ENCODE measurements at regions not wholly inside any gene's neighbourhood (a gene's known extent, or its start where the extent isn't known, plus 50 kb on each side); places are given as distances from the start of the nearest gene placed in this dataset.

GRCh38 chr7:65749039-65749438 is 123.8 kb upstream of the VKORC1L1 start:
- H2AK9ac ChIP-seq (replicated peaks; ENCODE audit: low read depth, low read length, poor library complexity), result no peak overlapping the region
- no peak overlapping the region for H3K14ac ChIP-seq (replicated peaks; ENCODE audit: low read depth, low read length)
- no peak for ATAC-seq (ENCODE audit: low read depth)
- DNase-seq, result no peak
- no peak overlapping the region for H3K9ac ChIP-seq (ENCODE audit: low read depth, low read length)
- no peak overlapping the region for H3K18ac ChIP-seq (ENCODE audit: low read depth, low read length)
- H2BK15ac ChIP-seq (ENCODE audit: low read depth, low read length), result no peak overlapping the region
- H2AK5ac ChIP-seq (ENCODE audit: low read depth, low read length), result peak overlapping the region; percentile 20; the same call in 1 of the 2 replicates
- peaks cover 7% of the 10 kb centered on the region; the same call in 1 of the 2 replicates for H3K9me1 ChIP-seq (ENCODE audit: insufficient read depth, low read length)
- H2BK5ac ChIP-seq (ENCODE audit: low read depth, low read length, poor library complexity, severe bottlenecking), result no peak overlapping the region
- no peak overlapping the region for H2AFZ ChIP-seq (replicated peaks; ENCODE audit: low read length, poor library complexity)
- TF ChIP-seq FOS (IDR thresholded peaks at IDR 0.05; ENCODE audit: low read depth, low read length) (no peak), RCOR1 (IDR thresholded peaks at IDR 0.05; ENCODE audit: insufficient replicate concordance, low read length) (no peak), SMC3 (IDR thresholded peaks at IDR 0.05; ENCODE audit: low read depth, low read length) (no peak), USF2 (IDR thresholded peaks at IDR 0.05; ENCODE audit: low read depth, low read length) (no peak), BHLHE40 (IDR thresholded peaks at IDR 0.05; ENCODE audit: low read depth, low read length) (no peak), ELK1 (IDR thresholded peaks at IDR 0.05; ENCODE audit: borderline replicate concordance, low read depth, low read length) (no peak), POLR2A (IDR thresholded peaks at IDR 0.05; ENCODE audit: low read depth, low read length) (no peak), MAZ (IDR thresholded peaks at IDR 0.05; ENCODE audit: borderline replicate concordance, low read depth, low read length) (no peak), CEBPB (IDR thresholded peaks at IDR 0.05; ENCODE audit: low read depth, low read length) (no peak), MXI1 (IDR thresholded peaks at IDR 0.05; ENCODE audit: borderline replicate concordance, low read depth, low read length) (no peak), CHD1 (IDR thresholded peaks at IDR 0.05; ENCODE audit: low read depth, low read length) (no peak)
- TF ChIP-seq, protein P1, sequence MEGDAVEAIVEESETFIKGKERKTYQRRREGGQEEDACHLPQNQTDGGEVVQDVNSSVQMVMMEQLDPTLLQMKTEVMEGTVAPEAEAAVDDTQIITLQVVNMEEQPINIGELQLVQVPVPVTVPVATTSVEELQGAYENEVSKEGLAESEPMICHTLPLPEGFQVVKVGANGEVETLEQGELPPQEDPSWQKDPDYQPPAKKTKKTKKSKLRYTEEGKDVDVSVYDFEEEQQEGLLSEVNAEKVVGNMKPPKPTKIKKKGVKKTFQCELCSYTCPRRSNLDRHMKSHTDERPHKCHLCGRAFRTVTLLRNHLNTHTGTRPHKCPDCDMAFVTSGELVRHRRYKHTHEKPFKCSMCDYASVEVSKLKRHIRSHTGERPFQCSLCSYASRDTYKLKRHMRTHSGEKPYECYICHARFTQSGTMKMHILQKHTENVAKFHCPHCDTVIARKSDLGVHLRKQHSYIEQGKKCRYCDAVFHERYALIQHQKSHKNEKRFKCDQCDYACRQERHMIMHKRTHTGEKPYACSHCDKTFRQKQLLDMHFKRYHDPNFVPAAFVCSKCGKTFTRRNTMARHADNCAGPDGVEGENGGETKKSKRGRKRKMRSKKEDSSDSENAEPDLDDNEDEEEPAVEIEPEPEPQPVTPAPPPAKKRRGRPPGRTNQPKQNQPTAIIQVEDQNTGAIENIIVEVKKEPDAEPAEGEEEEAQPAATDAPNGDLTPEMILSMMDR (conservative IDR thresholded peaks at IDR 0.05; ENCODE audit: low read depth, low read length), result no peak
- H3K36me3 ChIP-seq (ENCODE audit: control insufficient read depth, insufficient read depth, low read length), result peaks cover 1% of the 10 kb centered on the region; the same call in 1 of the 2 replicates
- no peak overlapping the region for H2BK120ac ChIP-seq (ENCODE audit: low read depth, low read length)
- no peak overlapping the region for H3K4me2 ChIP-seq (ENCODE audit: low read depth, low read length)
- in situ Hi-C loops (cut with MboI; ENCODE audit: low sequenced_read_pairs), result loop anchor here (25.0 kb wide), 1 partner anchor 213 kb away; no protein-coding TSS in a partner anchor
- no TSS peak for BruUV-seq (replicated peaks)
- intact Hi-C loops (cut with micrococcal nuclease), result no loop called here
- no peak overlapping the region for H3K56ac ChIP-seq (ENCODE audit: extremely low read depth, insufficient read depth, low read length)
- H3K4ac ChIP-seq (ENCODE audit: low read depth, low read length), result no peak overlapping the region
- H2BK20ac ChIP-seq (ENCODE audit: low read depth, low read length), result no peak overlapping the region
- H4K8ac ChIP-seq (ENCODE audit: low read depth in 2 of 2, low read length in 2 of 2), result no peak overlapping the region
- H4K91ac ChIP-seq (ENCODE audit: insufficient read depth, low read depth, low read length), result no peak overlapping the region
- no peaks in the 10 kb centered on the region for H3K9me3 ChIP-seq (ENCODE audit: control insufficient read depth, insufficient read depth, low read length)
- H3K4me3 ChIP-seq (ENCODE audit: insufficient read depth, low read depth, low read length), result no peak overlapping the region
- no peaks in the 10 kb centered on the region for H3K27me3 ChIP-seq (ENCODE audit: control insufficient read depth, insufficient read depth, low read length)
- no peak overlapping the region for H4K5ac ChIP-seq (ENCODE audit: low read depth, low read length)
- dilution Hi-C loops (cut with HindIII; ENCODE audit: low sequenced_read_pairs, unreplicated experiment), result no loop called here
- WGBS, 2 experiments (ENCODE audit: extremely low coverage in 2 of 2, insufficient read length in 1 of 2), result no CpG with 5 or more reads among the region's 4 CpGs
- no peak overlapping the region for H3K27ac ChIP-seq (ENCODE audit: insufficient read depth, low read length)
- ChIA-PET CTCF (no interaction called here), POLR2A (ENCODE audit: unreplicated experiment) (no interaction called here)
- H3K4me1 ChIP-seq (ENCODE audit: control insufficient read depth, insufficient read depth, low read length), result peaks cover 5% of the 10 kb centered on the region
- H4K20me1 ChIP-seq (ENCODE audit: insufficient read depth, low read length), result no peaks in the 10 kb centered on the region; the same call in 1 of the 2 replicates
- peaks cover 13 to 50% of the 10 kb centered on the region in 2 experiments for H3K79me1 ChIP-seq (ENCODE audit: low read depth in 1 of 2, low read length in 2 of 2)
- H3K23ac ChIP-seq (ENCODE audit: low read depth, low read length), result no peak overlapping the region

Measured in IMR-90 (cell line).